ENCODE measurements at regions not wholly inside any gene's neighbourhood (a gene's known extent, or its start where the extent isn't known, plus 50 kb on each side); places are given as distances from the start of the nearest gene placed in this dataset.

- TF ChIP-seq CTCF (IDR thresholded peaks at IDR 0.05; ENCODE audit: insufficient read depth, low read length) (no peak), POLR2AphosphoS5 (IDR thresholded peaks at IDR 0.05; ENCODE audit: low read depth) (no peak), GABPA (IDR thresholded peaks at IDR 0.05; ENCODE audit: low read depth) (no peak), REST (IDR thresholded peaks at IDR 0.05; ENCODE audit: insufficient replicate concordance, low read depth) (no peak)
Observed at GRCh38 chr14:76965232-76965631, 63.3 kb downstream of the IRF2BPL start.
